Mesothelial cell of epicardium (in vitro differentiated cells): ENCODE measurements at regions not wholly inside any gene's neighbourhood (a gene's known extent, or its start where the extent isn't known, plus 50 kb on each side); places are given as distances from the start of the nearest gene placed in this dataset.

Source experiments
- DNase-seq, 2 experiments: peaks; one replicate each; pipeline ENCODE4 v3.0.0; 2021; ENCODE audit warnings: low spot score in 2 of 2; ENCODE audit not compliant: unreplicated experiment in 2 of 2
- H3K27ac Mint-ChIP-seq: 2 replicates; pipeline ENCODE4 v1.8.0; 2021; ENCODE audit warnings: mixed read lengths
- H3K27me3 Mint-ChIP-seq: 2 replicates; pipeline ENCODE4 v1.8.0; 2021; ENCODE audit warnings: low read depth, mixed read lengths
- H3K36me3 Mint-ChIP-seq: 2 replicates; pipeline ENCODE4 v1.8.0; 2021; ENCODE audit warnings: mixed read lengths
- H3K4me1 Mint-ChIP-seq: 2 replicates; pipeline ENCODE4 v1.8.0; 2021; ENCODE audit warnings: mixed read lengths
- H3K4me3 Mint-ChIP-seq: 2 replicates; pipeline ENCODE4 v1.8.0; 2021; ENCODE audit warnings: mild to moderate bottlenecking, moderate library complexity, mixed read lengths
- H3K9me3 Mint-ChIP-seq: 2 replicates; pipeline ENCODE4 v1.8.0; 2021; ENCODE audit warnings: mixed read lengths
- TF ChIP-seq, protein P1 (sequence below): fragments of 200-600 bp; sonication (generic); IDR thresholded peaks from one replicate; pipeline ENCODE4 v1.5.0; 2021; ENCODE audit warnings: antibody characterized with exemption; ENCODE audit not compliant: unreplicated experiment

DNA sequence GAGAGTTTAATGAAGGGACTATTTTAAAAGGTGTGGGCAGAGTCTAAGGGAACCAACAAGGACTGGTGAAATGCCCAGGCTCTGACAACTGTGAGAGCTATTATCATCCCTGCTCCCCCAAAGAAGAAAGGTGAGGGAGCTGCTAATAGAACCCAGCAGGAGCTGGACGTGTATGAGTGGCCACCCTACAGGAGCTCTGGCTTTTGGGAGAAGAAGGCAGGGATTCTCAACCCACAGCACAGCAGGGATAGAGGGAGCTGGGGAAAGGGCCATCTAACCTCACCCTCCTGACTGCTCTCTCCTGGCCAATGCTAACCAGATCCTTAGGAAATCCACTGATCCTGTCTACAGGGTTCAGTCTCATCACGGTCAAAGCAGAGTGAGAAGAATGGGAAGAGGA is 57.1 kb downstream of the GRIN2B start:
- Mint-ChIP-seq H3K36me3 (no peaks in the 10 kb centered on the region), H3K4me1 (no peaks in the 10 kb centered on the region), H3K27ac (no peak overlapping the region), H3K27me3 (peaks cover 50% of the 10 kb centered on the region), H3K4me3 (no peak overlapping the region), H3K9me3 (no peaks in the 10 kb centered on the region)
- TF ChIP-seq, protein P1, sequence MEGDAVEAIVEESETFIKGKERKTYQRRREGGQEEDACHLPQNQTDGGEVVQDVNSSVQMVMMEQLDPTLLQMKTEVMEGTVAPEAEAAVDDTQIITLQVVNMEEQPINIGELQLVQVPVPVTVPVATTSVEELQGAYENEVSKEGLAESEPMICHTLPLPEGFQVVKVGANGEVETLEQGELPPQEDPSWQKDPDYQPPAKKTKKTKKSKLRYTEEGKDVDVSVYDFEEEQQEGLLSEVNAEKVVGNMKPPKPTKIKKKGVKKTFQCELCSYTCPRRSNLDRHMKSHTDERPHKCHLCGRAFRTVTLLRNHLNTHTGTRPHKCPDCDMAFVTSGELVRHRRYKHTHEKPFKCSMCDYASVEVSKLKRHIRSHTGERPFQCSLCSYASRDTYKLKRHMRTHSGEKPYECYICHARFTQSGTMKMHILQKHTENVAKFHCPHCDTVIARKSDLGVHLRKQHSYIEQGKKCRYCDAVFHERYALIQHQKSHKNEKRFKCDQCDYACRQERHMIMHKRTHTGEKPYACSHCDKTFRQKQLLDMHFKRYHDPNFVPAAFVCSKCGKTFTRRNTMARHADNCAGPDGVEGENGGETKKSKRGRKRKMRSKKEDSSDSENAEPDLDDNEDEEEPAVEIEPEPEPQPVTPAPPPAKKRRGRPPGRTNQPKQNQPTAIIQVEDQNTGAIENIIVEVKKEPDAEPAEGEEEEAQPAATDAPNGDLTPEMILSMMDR, result no peak
- DNase-seq, result no peak

DNA sequence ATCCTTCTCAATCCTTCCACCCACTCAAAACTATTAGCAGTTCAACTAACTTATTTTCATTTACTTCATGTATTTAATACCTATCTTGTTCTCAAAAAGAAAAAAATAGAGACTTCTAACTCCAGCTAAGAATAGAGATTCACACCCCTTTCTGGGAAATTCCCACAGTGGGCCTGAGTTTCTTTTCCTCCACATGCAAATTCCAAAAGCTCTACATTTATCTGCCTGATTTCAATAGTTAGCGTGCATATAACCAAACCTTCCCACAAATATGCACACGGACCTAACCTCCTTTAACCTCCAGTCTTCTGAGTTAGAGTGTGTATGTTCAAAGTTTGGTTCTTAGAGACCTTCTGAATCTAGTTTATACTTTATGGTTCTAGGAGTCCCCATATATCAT is 62.5 kb downstream of the GRIN2B start:
- H3K27ac Mint-ChIP-seq, result no peak overlapping the region
- DNase-seq, result no peak
- peaks cover 47% of the 10 kb centered on the region for H3K27me3 Mint-ChIP-seq
- no peaks in the 10 kb centered on the region for H3K4me1 Mint-ChIP-seq
- H3K36me3 Mint-ChIP-seq, result no peaks in the 10 kb centered on the region
- TF ChIP-seq, protein P1, result no peak
- no peak overlapping the region for H3K4me3 Mint-ChIP-seq
- no peaks in the 10 kb centered on the region for H3K9me3 Mint-ChIP-seq

- Mint-ChIP-seq H3K36me3 (no peaks in the 10 kb centered on the region), H3K9me3 (no peaks in the 10 kb centered on the region), H3K27ac (no peak overlapping the region), H3K4me1 (no peaks in the 10 kb centered on the region), H3K27me3 (peaks cover 51% of the 10 kb centered on the region), H3K4me3 (no peak overlapping the region)
- TF ChIP-seq, protein P1, result no peak
- DNase-seq, result no peak
Measured at GRCh38 chr12:13915096-13915495, 66.3 kb downstream of the GRIN2B start.

- H3K4me3 Mint-ChIP-seq, result no peak overlapping the region
- no peak overlapping the region for H3K27ac Mint-ChIP-seq
- no peaks in the 10 kb centered on the region for H3K36me3 Mint-ChIP-seq
- peaks cover 54% of the 10 kb centered on the region for H3K27me3 Mint-ChIP-seq
- DNase-seq, result no peak
- no peaks in the 10 kb centered on the region for H3K9me3 Mint-ChIP-seq
- no peaks in the 10 kb centered on the region for H3K4me1 Mint-ChIP-seq
- TF ChIP-seq, protein P1, result no peak
Measured at GRCh38 chr12:13913371-13913770, 68.0 kb downstream of the GRIN2B start.

DNA sequence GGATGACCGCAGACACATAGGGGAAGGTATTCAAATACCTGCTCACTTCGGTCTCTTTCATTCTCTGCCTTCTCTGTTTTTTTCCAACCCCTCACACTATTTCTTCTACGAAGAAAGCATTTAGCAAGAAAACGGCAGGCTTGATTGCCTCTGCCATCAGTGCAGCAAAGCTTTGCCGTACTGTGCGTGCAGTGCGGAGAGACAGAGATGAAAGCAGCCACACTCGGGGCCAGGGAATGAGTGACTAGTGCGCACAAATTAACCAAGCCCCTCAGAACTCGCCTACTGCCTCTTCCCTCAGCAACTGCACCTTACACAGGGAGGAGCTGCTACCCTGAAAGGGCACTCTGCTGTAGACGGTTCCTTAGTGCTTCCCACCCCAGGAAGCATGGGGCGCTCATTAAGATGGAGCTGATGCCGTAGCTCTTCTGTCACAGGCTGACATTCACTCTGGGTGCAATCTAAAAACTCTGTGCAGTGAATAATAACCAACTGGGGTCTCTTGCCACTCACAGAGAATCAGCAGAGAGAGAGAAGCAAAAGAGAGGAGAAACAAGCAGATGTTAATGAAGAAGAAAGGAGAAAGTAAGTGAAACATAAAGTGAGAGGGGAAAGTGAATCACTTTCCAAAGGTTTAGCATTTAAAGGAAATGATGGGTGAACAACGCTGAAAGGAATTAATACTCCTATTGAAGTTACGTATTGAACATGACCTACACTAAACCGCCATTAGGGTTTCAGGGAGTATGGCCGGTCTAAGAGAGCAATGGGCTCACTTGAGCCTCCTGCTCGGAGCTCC is 69.4 kb downstream of the GRIN2B start:
- H3K4me3 Mint-ChIP-seq, result no peak overlapping the region
- no peak overlapping the region for H3K27ac Mint-ChIP-seq
- H3K36me3 Mint-ChIP-seq, result no peaks in the 10 kb centered on the region
- peaks cover 52% of the 10 kb centered on the region for H3K27me3 Mint-ChIP-seq
- H3K9me3 Mint-ChIP-seq, result no peaks in the 10 kb centered on the region
- H3K4me1 Mint-ChIP-seq, result no peaks in the 10 kb centered on the region
- no peak for DNase-seq
- TF ChIP-seq, protein P1, result no peak

GRCh38 chr12:13905794-13906193 is 75.6 kb downstream of the GRIN2B start:
- no peak for DNase-seq
- Mint-ChIP-seq H3K4me1 (no peaks in the 10 kb centered on the region), H3K9me3 (peaks cover 12% of the 10 kb centered on the region), H3K4me3 (no peak overlapping the region), H3K36me3 (no peaks in the 10 kb centered on the region), H3K27me3 (peaks cover 27% of the 10 kb centered on the region), H3K27ac (no peak overlapping the region)
- TF ChIP-seq, protein P1, result no peak
